ENCODE measurements at regions not wholly inside any gene's neighbourhood (a gene's known extent, or its start where the extent isn't known, plus 50 kb on each side); places are given as distances from the start of the nearest gene placed in this dataset.

- no peaks in the 10 kb centered on the region; the same call in 1 of the 2 replicates for H3K9me3 ChIP-seq (ENCODE audit: control insufficient read depth, insufficient read depth, low read length)
- H3K27me3 ChIP-seq (ENCODE audit: control insufficient read depth, insufficient read depth, low read length): no peaks in the 10 kb centered on the region
- ChIA-PET CTCF (no interaction called here), POLR2A (no interaction called here)
- DNase-seq (ENCODE audit: low read depth, low spot score): no peak
- TF ChIP-seq CTCF (IDR thresholded peaks at IDR 0.05; ENCODE audit: low read depth, low read length): no peak
- no peak overlapping the region for H3K4me3 ChIP-seq (ENCODE audit: low read depth, low read length)
- H3K27ac ChIP-seq (ENCODE audit: low read depth, low read length): no peak overlapping the region
These were observed 296.7 kb upstream of the FKBP1C start for GRCh38 chr6:62914530-62914929.

GRCh38 chr6:62923728-62924127 lies 287.5 kb upstream of the FKBP1C start:
- no peak for DNase-seq (ENCODE audit: low read depth, low spot score)
- ChIA-PET CTCF (no interaction called here), POLR2A (no interaction called here)
- Histone ChIP-seq H3K9me3 (ENCODE audit: control insufficient read depth, insufficient read depth, low read length) (peaks cover 3% of the 10 kb centered on the region; the same call in 1 of the 2 replicates), H3K27me3 (ENCODE audit: control insufficient read depth, insufficient read depth, low read length) (no peaks in the 10 kb centered on the region), H3K4me3 (ENCODE audit: low read depth, low read length) (no peak overlapping the region), H3K27ac (ENCODE audit: low read depth, low read length) (no peak overlapping the region)
- TF ChIP-seq CTCF (IDR thresholded peaks at IDR 0.05; ENCODE audit: low read depth, low read length): no peak

DNA sequence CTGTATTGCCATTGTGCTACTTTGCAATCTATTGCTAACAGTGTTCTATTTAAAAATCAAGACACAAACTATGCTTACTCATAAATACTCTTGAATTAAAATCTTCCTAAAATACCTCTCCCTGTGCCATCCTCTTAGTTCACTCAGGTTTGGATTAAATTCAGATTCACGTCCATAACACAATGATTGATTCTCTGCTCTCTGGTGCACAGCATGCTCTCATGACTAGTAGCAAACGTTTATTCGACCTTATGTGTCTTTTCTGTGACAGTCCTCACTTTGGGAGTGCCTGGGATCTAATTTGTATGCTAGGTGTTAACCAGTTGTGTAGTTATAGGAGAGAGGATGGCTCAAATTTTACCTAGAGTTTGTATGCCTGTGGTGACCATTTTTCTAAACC lies 270.4 kb upstream of the FKBP1C start:
- Histone ChIP-seq H3K27ac (ENCODE audit: low read depth, low read length) (no peak overlapping the region), H3K27me3 (ENCODE audit: control insufficient read depth, insufficient read depth, low read length) (no peaks in the 10 kb centered on the region), H3K4me3 (ENCODE audit: low read depth, low read length) (no peak overlapping the region), H3K9me3 (ENCODE audit: control insufficient read depth, insufficient read depth, low read length) (peaks cover 11% of the 10 kb centered on the region; the same call in 1 of the 2 replicates)
- POLR2A ChIA-PET: no interaction called here
- TF ChIP-seq CTCF (IDR thresholded peaks at IDR 0.05; ENCODE audit: low read depth, low read length): no peak
- DNase-seq (ENCODE audit: low read depth, low spot score): no peak
- CTCF ChIA-PET: no interaction called here

GRCh38 chr6:62942000-62942399 lies 269.3 kb upstream of the FKBP1C start:
- no peak overlapping the region for H3K27ac ChIP-seq (ENCODE audit: low read depth, low read length)
- no peak for DNase-seq (ENCODE audit: low read depth, low spot score)
- ChIA-PET POLR2A (no interaction called here), CTCF (no interaction called here)
- no peak overlapping the region for H3K4me3 ChIP-seq (ENCODE audit: low read depth, low read length)
- TF ChIP-seq CTCF (IDR thresholded peaks at IDR 0.05; ENCODE audit: low read depth, low read length): no peak
- peaks cover 11% of the 10 kb centered on the region; the same call in 1 of the 2 replicates for H3K9me3 ChIP-seq (ENCODE audit: control insufficient read depth, insufficient read depth, low read length)
- H3K27me3 ChIP-seq (ENCODE audit: control insufficient read depth, insufficient read depth, low read length): no peaks in the 10 kb centered on the region

DNA sequence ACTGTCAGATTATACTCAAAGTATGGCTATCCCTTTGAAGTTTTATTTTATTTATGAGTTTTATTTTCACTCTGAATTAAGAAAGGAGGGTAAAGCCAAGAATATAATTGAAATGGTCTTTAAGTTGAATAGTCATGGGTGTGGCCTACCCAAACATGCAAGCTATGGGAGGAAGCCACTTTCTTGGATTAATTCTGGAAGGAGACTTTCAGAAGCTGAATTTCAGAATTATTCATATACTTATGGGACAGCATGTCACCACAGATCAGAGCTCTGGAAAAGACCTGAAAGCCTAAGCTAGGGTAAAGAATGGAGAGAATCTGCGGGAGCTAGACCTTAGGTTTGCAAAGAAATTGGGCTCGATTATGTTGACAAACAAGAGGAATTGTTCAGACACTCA lies 242.4 kb upstream of the FKBP1C start:
- no peak overlapping the region for H3K27ac ChIP-seq (ENCODE audit: low read depth, low read length)
- no peaks in the 10 kb centered on the region for H3K27me3 ChIP-seq (ENCODE audit: control insufficient read depth, insufficient read depth, low read length)
- POLR2A ChIA-PET: no interaction called here
- CTCF ChIA-PET: no interaction called here
- peaks cover 11% of the 10 kb centered on the region for H3K9me3 ChIP-seq (ENCODE audit: control insufficient read depth, insufficient read depth, low read length)
- no peak for DNase-seq (ENCODE audit: low read depth, low spot score)
- no peak for TF ChIP-seq CTCF (IDR thresholded peaks at IDR 0.05; ENCODE audit: low read depth, low read length)
- H3K4me3 ChIP-seq (ENCODE audit: low read depth, low read length): no peak overlapping the region

Measured in AG04450 (cell line).